HG03196 (cell line): ENCODE measurements at regions not wholly inside any gene's neighbourhood (a gene's known extent, or its start where the extent isn't known, plus 50 kb on each side); places are given as distances from the start of the nearest gene placed in this dataset.

Source experiments
- ATAC-seq: cut with Tn5 transposase; IDR thresholded peaks from one replicate; pipeline ENCODE4 v1.9.1; 2021; ENCODE audit not compliant: unreplicated experiment

DNA sequence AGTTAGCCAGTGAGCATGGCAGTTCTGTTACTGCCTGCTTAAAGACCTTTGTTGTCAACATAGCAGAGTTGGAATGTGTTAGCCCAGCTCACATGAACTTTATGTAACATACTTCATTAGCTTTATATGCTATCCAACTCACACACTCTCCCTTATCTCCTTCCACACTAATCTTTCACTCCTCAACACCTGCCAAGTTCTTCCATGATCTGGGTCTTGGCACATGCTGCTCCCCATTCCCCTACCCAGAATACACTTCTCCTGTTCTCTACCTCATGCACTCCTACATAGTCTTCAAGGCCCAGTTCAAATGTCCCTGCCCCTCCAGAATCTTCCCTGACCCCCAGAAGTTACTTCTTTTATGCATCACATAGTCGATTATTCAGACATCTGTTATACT lies 179.3 kb downstream of the KATNAL1 start:
- no peak for ATAC-seq

DNA sequence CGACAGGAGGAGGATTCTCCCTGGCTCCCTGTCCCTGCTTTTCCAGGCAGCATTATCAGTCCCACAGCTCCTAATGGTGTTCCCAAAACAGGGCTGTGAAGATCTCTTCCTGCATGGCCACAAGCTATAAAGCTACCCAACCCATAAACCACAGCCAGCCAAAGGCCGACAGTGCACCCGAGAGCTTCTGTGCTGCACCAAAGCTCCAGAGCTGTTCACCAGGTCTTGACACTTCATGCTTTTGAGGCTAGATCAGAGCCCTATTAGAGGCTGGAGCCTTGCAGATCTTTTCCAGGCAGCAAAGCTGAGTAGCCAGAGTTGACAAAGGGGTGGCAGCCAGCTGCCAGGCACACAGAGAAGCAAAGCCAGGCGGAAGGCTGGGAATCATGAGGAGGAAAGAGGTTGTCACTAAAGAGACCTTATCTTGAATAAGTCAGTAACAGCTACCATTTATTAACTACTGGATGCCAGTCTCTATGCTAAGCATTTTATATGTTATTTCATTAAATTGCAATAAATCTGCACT lies 180.4 kb downstream of the KATNAL1 start:
- no peak for ATAC-seq

DNA sequence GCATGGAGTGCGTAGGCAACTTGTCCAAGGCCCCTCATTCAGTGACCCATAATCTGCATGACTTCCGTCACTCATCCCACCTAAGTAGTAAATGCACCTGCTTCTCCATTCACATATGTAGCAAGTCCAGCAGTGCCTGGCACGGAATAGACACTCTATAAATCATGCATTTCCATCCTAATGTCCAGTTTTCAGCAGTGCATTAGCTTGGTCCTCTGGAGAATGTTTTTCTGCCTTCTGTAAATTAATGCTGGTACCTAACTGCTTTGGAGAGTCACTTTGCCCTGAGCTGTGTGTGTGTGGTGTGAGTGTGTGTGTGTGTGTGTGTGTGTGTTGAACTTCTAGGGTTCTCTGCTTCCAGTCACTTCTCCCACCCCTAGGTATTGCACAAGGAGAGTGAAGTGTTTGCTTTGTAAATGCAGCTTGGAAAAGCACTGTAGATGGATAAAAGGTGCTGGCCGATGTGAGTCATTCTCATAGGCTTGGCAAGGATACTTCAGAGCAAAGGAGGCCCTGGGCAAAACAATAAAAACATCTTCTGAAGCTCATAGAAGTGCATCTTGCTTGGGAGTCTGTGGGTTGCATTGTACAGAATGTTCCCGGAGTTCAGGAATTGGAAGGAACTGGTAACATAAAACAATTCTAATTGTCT lies 181.8 kb downstream of the KATNAL1 start:
- no peak for ATAC-seq

- no peak for ATAC-seq
Measured at GRCh38 chr13:30124131-30124768, 183.1 kb downstream of the KATNAL1 start.

- ATAC-seq: no peak
Measured at GRCh38 chr13:30123575-30123974, 183.8 kb downstream of the KATNAL1 start.

DNA sequence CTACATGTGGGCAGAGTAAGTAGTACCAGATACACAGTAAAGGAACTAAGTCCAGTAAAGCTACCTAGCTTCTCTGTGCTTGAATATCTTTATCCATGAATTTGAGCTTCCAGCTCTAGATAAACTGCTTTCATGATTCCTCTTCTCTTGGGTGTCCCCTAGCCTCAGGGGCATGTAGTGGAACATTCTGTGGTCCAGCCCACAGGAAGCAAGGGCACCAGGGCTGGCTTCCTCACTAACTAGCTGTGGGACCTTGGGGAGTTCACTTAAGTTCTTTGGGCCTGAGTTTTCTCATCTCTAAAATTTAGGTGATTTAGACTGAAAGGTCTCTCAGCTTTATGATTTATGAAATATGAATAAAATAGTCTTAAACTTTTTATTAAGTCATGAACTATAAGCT lies 185.7 kb downstream of the KATNAL1 start:
- no peak for ATAC-seq

GRCh38 chr13:30121244-30121643 lies 186.1 kb downstream of the KATNAL1 start:
- ATAC-seq: no peak

DNA sequence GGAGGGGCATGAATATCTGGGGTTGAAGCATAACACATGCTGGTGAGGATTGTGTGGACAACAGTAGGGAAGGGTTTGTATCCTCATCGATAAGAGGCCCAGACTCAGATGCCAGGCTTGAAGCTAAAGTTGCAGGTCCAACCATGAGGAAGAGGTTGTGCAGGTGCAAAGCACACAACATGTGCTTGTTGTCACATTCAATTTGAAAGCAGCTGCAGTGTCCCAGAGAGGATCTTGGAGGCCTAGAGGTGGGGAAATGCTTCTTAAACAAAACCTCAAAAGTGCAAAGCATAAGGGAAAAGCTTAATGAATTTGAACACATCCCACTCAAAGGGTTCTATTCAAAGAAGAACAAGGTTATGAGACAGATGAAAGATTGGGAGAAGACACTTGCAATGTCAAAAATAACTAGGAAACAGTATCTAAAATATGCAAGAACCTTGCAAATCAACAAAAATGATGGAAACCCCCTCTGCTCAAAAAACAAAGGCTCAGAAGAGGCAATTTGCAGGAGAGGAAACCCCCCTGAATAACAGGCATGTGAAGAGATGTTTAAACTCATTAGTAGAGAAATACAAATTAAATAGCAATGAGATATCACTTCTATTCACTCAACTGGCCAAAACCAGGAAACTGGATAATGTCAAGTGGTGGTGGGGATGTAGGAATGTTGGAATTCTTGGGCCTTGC lies 187.1 kb downstream of the KATNAL1 start:
- ATAC-seq: no peak

DNA sequence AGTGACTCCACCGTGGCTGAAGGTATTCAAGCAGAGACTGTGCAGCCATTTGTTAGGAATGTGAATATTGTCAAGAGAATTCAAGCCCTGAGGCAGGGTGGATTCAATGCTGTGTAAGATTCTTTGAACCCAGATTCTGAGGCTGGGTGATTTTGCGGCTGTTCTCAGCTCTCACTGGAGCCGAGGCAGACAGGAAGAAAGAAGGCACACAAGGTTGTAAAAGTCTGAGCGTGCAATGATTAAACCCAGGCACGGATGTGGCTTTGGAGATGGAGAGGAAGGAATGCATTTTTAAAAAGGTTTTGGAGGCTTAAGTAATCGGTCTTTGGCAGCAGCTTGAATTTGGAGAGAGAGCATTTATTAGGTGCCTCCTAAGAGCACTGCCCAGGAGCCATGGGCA lies 187.9 kb downstream of the KATNAL1 start:
- no peak for ATAC-seq

GRCh38 chr13:30116379-30116778 lies 191.0 kb downstream of the KATNAL1 start:
- ATAC-seq: no peak

DNA sequence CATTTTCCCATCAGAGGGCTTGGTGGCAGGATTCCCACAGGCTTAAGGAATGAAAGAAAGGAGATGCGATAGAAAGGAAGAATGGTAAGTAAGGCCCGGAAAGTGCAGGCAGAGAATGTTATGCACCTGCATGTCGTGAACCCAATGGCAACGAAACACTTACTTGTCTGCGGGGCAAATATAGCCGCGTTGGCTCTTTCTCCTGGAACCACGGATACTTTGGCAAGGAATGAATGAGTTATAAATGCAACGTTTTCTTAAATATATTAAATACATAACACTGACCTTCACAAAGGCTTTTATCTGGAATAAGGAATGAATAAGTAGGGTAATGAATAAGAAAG lies 192.1 kb downstream of the KATNAL1 start:
- ATAC-seq: no peak

DNA sequence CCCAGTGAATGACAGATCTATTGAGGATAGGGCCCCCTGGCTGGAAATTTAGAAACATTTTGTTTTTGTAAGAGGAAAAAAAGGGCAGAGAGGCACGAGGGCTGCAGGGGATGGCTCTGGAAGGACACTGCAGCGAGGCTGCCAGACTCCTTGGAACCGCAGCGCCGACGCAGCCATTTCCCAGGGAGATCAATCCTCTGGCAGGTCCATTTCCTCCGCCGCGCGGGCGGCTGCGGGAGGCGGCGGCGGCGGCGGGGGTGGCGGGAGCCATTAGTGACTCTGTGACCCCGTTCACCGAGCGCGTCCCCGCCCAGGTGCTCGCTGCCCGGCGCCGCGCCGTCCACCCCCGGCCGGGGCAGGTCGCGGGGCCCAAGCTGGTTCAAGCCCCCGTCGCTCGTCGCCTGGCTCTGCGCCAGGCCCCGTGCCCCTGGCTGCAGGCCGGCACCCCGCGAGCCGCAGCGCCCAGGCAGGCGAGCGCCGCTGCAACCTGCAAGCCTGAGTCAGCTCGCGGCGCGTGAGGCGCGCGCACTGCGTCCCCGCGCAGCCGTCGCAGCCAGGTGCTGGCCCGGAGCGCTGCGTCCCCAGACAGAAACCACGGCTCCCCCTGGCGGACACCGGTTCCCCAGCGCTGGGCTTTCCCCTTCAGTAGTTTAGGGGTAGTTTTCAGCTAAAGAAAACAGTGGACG lies 192.6 kb downstream of the KATNAL1 start:
- peak; percentile 72 for ATAC-seq

DNA sequence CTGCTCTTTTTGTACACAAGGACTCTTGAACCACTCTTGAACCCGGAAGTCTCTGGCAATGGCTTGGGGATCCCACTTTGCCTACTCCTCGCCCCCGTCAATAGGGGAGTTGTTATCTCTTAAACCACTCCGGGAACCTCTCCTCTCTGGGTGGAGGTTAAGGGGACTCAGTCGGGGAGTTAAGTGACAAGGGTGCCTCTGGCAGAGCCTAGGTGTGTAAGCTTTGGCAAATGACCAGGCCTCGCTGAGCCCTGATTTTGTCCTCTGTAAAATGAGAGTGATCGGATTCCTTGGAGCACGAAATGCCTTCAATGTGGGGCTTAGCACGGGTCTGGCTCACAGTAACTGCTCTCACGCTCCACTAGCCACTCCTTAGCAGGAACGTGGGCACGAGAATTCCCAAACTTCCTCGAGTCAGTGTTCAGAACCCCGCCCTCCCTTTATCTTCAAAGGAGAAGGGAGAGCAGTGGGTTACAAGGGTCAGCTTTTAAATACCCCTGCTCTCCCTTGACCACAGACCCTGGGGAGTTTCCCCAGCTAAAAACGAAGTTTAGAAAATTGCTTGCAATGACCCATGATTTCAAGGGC lies 193.3 kb downstream of the KATNAL1 start:
- no peak for ATAC-seq

GRCh38 chr13:30113551-30113950 lies 193.8 kb downstream of the KATNAL1 start:
- no peak for ATAC-seq

- ATAC-seq: no peak
Measured at GRCh38 chr13:30112602-30113435, 194.5 kb downstream of the KATNAL1 start.

GRCh38 chr13:30111810-30112209 lies 195.5 kb downstream of the KATNAL1 start:
- ATAC-seq: no peak

- no peak for ATAC-seq
Measured at GRCh38 chr13:30110301-30111070, 196.9 kb downstream of the KATNAL1 start.

DNA sequence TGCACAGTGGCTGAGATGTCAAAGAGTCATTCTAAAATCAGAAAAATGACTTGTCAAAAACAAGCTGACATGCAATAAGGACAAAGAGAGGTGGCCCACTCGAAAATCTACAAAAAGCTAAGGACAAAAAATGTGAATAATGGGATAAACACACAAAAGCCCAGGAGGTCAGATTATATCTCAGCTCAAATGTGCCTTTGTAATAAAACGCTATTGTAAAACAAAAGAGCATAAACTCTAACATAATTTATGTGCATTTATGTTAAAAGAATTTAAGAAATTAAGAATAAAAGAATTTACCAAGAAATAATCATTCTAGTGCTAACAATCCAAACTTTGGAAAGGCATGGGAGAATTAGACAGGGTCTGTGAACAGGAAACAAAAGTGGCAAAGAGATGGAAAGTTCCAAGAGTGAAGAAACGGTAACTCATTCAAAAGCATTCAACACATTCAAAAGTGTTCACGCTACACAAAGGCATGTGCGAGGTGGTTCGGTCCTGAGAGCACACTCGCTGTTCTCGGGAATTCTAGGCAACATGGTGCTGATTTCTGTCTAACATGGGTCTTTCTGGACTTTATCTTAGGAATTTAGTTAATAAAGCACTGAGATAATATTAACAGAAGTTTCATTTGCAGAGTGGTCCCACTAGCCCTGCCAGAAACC lies 197.7 kb downstream of the KATNAL1 start:
- no peak for ATAC-seq

GRCh38 chr13:30108913-30109237 lies 198.5 kb downstream of the KATNAL1 start:
- no peak for ATAC-seq
